Heart left ventricle (tissue), 16 donors: ENCODE measurements at regions not wholly inside any gene's neighbourhood (a gene's known extent, or its start where the extent isn't known, plus 50 kb on each side); places are given as distances from the start of the nearest gene placed in this dataset.

Experiments used
- ATAC-seq, 4 donors: fragments of 200-7000 bp; cut with Tn5 transposase; one replicate each; pipeline ENCODE4 v1.9.1; 2020 to 2022; ENCODE audit warnings: moderate library complexity in 4 of 4, mild to moderate bottlenecking in 3 of 4, moderate number of reproducible peaks in 1 of 4
- DNase-seq, 5 donors: peaks; one replicate each; pipeline ENCODE4 v3.0.0-alpha.2; 2020
- H3K27ac ChIP-seq, 12 donors: fragments of 200-600 bp; sonication (generic) in 4 of 12; one replicate each; pipeline versions ENCODE4 v1.5.0 to v1.8.0; 2016 to 2022; ENCODE audit warnings: mild to moderate bottlenecking in 2 of 12
- H3K27me3 ChIP-seq, 9 donors: fragments of 200-600 bp; sonication (generic) in 2 of 9; one replicate each; pipeline versions ENCODE4 v1.5.1 to v1.8.0; 2016 to 2022; ENCODE audit warnings: mild to moderate bottlenecking in 3 of 9
- H3K36me3 ChIP-seq, 9 donors: fragments of 200-600 bp; sonication (generic) in 2 of 9; one replicate each; pipeline versions ENCODE4 v1.5.0 to v1.8.0; 2018 to 2022; ENCODE audit warnings: mild to moderate bottlenecking in 2 of 9
- H3K4me1 ChIP-seq, 12 donors: fragments of 200-600 bp; sonication (generic) in 4 of 12; one replicate each; pipeline versions ENCODE4 v1.5.0 to v1.8.0; 2016 to 2022; ENCODE audit warnings: mild to moderate bottlenecking in 3 of 12
- H3K4me3 ChIP-seq, 12 donors: fragments of 200-600 bp; sonication (generic) in 4 of 12; one replicate each; pipeline versions ENCODE4 v1.5.0 to v1.8.0; 2017 to 2022; ENCODE audit warnings: mild to moderate bottlenecking in 9 of 12, moderate library complexity in 4 of 12
- H3K9me3 ChIP-seq, 12 donors: fragments of 200-600 bp; sonication (generic) in 4 of 12; one replicate each; pipeline versions ENCODE4 v1.5.0 to v1.8.0; 2016 to 2022; ENCODE audit warnings: mild to moderate bottlenecking in 1 of 12
- POLR2A ChIP-seq, 2 donors: fragments of 450-650 bp; IDR thresholded peaks; one replicate each; pipeline ENCODE4 v1.6.1; 2017; ENCODE audit warnings: antibody characterized with exemption in 2 of 2, mild to moderate bottlenecking in 2 of 2, moderate library complexity in 2 of 2
- whole genome bisulfite sequencing, 4 donors: extraction: QIAGEN DNeasy Blood & Tissue Kit in 2 of 4; methylation state at CpG; one replicate each; pipeline versions ENCODE4 v1.1.5 to v1.1.7; 2013 to 2018; 5-methylcytosine and 5-hydroxymethylcytosine counted together
- intact Hi-C, 10 donors: fragments of 100-400 bp; cut with DNase I; formaldehyde crosslinking; loops; one replicate each; pipeline versions ENCODE4 v1.11.1 to v1.14.2; 2022
- TF ChIP-seq, protein P1 (sequence below), 12 donors: fragments of 200-600 bp; sonication (generic) in 4 of 12; IDR thresholded peaks; one replicate each; pipeline versions ENCODE4 v1.5.0 to v1.8.0; 2018 to 2022; ENCODE audit warnings: antibody characterized with exemption in 12 of 12, mild to moderate bottlenecking in 5 of 12
- donor health status: ischemic (EF 13 %, LVEDD 7.1; RV severe dilation, severe dysfunction).
- donor health status: healthy with polysubstance abuse.
- donor health status: DM: no; HTN: yes; CAD: no.
- donor health status: DM: no; HTN: no; CAD: no.
- donor health status: ischemic (EF 25% LVEDD 6.9; RV normal size, moderate dysfunction).
- donor health status: ischemic (EF 25% LVEDD 5.7; RV mildly dilated, moderate dysfunction).
- donor health status: healthy.
- donor health status: DM: yes; HTN: yes; CAD: no.
- donor health status: ischemic (EF 35%, LVEDD 5.7; RV mildly dilated, moderate dysfunction).
- donor health status: nonischemic (EF 11% LVEDD 7.7; RV severe dilation, severe dysfunction).
- donor health status: DM: yes; HTN: yes; CAD: no.
- donor health status: PGD.
- donor health status: ischemic (EF 29% LVEDD 5.4; RV normal size, mild dysfunction).
- donor health status: nonischemic (EF 23%, LVEDD 6.1; RV moderate dilation, normal function).

DNA sequence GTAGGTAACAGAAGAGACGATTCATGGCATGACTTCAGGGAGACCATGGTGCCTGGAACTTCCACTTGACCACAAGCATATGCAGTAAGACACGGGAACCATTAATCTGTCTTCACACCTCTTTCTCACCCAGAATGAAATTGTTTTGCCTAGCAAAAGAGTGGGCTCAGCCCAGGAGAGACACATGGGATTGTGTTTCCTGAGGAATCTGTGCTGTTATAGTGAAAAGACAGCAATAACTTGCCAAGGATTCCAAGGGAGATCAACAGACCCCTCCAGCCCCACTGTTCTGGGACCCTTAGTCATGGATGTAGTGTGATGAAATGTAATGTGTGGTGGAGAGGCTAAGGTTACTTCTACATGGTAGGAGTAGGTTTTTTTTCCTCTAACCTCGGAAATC is 192.5 kb upstream of the NPVF start:
- Histone ChIP-seq H3K27me3 (peaks cover 0 to 5% (median 0%) of the 10 kb centered on the region in 9 donors), H3K9me3 (no peaks in the 10 kb centered on the region), H3K27ac (no peak overlapping the region), H3K36me3 (no peaks in the 10 kb centered on the region), H3K4me1 (no peaks in the 10 kb centered on the region), H3K4me3 (no peak overlapping the region)
- ATAC-seq (no peak), DNase-seq (no peak)
- intact Hi-C loops, result no loop called here
- no peak for TF ChIP-seq POLR2A (IDR thresholded peaks at IDR 0.05)
- TF ChIP-seq, protein P1, sequence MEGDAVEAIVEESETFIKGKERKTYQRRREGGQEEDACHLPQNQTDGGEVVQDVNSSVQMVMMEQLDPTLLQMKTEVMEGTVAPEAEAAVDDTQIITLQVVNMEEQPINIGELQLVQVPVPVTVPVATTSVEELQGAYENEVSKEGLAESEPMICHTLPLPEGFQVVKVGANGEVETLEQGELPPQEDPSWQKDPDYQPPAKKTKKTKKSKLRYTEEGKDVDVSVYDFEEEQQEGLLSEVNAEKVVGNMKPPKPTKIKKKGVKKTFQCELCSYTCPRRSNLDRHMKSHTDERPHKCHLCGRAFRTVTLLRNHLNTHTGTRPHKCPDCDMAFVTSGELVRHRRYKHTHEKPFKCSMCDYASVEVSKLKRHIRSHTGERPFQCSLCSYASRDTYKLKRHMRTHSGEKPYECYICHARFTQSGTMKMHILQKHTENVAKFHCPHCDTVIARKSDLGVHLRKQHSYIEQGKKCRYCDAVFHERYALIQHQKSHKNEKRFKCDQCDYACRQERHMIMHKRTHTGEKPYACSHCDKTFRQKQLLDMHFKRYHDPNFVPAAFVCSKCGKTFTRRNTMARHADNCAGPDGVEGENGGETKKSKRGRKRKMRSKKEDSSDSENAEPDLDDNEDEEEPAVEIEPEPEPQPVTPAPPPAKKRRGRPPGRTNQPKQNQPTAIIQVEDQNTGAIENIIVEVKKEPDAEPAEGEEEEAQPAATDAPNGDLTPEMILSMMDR (IDR thresholded peaks at IDR 0.05), result no peak
- WGBS, 4 donors, result 64 to 77% (median 69%) methylated on average over 3 of the region's 3 CpGs

DNA sequence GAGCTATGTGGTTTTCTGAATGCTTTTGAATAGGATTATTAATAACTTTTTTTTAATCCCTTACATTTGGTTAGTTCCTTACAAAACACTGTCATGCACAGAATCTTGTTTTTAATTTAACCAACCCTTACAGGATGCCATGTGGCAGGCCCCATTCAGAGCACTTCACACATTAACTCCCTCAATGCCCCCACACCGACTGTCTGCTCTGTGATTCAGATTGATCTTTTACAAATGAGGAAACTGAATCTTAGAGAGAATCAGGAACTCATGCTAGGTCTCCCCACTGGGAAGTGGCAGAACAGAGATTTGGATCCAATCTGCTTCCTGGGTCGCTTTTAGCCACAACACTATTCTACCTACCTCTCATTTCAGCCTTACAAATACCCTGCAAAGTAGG is 195.8 kb upstream of the NPVF start:
- WGBS, 4 donors, result 49 to 56% (median 54%) methylated on average over 2 of the region's 2 CpGs
- DNase-seq (no peak), ATAC-seq (no peak)

DNA sequence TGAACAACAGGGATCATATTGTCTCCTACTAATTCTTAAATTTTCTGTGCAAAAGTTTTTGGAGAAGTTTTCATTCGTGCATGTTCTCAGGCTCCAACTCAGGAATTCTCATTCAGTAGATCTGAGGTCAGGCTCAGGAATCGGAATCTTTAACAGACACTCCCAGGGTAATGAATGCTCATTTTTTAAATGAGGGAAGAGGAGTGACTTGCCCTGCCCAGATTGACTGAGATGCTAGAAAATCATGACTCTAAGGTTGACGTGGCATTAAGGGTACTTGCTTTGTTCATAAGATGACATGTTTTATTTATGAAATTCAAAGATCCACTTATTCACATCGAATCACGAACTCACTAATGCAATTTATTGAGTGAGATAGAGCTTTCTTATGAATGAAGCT is 196.6 kb upstream of the NPVF start:
- DNase-seq (no peak), ATAC-seq (no peak)
- TF ChIP-seq POLR2A (IDR thresholded peaks at IDR 0.05), result no peak
- TF ChIP-seq, protein P1 (IDR thresholded peaks at IDR 0.05), result no peak
- Histone ChIP-seq H3K4me3 (no peak overlapping the region), H3K27ac (no peak overlapping the region), H3K36me3 (no peaks in the 10 kb centered on the region), H3K9me3 (no peaks in the 10 kb centered on the region), H3K27me3 (no peaks in the 10 kb centered on the region), H3K4me1 (no peaks in the 10 kb centered on the region)
- intact Hi-C loops, result no loop called here
- WGBS, 4 donors, result 81 to 85% (median 83%) methylated on average over 5 of the region's 5 CpGs

More for the DNA sequence above, 195.8 kb upstream of the NPVF start:
- Histone ChIP-seq H3K4me1 (no peaks in the 10 kb centered on the region), H3K27me3 (no peaks in the 10 kb centered on the region), H3K4me3 (no peak overlapping the region), H3K9me3 (no peaks in the 10 kb centered on the region), H3K36me3 (no peaks in the 10 kb centered on the region), H3K27ac (no peak overlapping the region)
- intact Hi-C loops, result no loop called here
- no peak for TF ChIP-seq POLR2A (IDR thresholded peaks at IDR 0.05)
- TF ChIP-seq, protein P1 (IDR thresholded peaks at IDR 0.05), result no peak

DNA sequence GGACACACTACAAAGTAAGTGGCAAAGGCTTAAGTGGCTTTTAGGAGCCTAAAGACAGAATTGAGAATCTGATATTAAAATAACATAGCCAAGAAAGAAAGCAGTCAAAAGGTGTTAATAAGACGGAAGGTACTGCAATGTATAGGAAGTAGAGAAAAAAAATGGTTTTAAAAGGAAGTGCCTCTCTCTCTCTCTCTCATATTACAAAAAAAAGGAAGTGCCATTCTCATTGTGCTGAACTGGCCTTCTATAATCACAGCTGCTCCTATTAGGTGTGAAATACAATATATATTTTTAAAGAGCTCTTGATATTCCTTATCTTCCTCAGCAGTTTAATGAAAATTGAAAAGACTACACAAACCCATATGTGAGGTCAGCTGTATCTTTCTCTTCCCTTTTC is 199.4 kb upstream of the NPVF start:
- ATAC-seq (no peak), DNase-seq (no peak)
- no peak overlapping the region for H3K27ac ChIP-seq
- H3K36me3 ChIP-seq, result no peaks in the 10 kb centered on the region
- H3K4me1 ChIP-seq, result peaks cover 0 to 9% (median 0%) of the 10 kb centered on the region in 12 donors
- intact Hi-C loops, result no loop called here
- no peak overlapping the region for H3K4me3 ChIP-seq
- H3K27me3 ChIP-seq, result no peaks in the 10 kb centered on the region
- 58 to 66% (median 59%) methylated on average over 1 of the region's 1 CpG for WGBS, 4 donors
- no peaks in the 10 kb centered on the region for H3K9me3 ChIP-seq
- TF ChIP-seq POLR2A (IDR thresholded peaks at IDR 0.05), result no peak
- TF ChIP-seq, protein P1 (IDR thresholded peaks at IDR 0.05), result no peak
